GM12878 (cell line): ENCODE measurements at regions not wholly inside any gene's neighbourhood (a gene's known extent, or its start where the extent isn't known, plus 50 kb on each side); places are given as distances from the start of the nearest gene placed in this dataset.
A peak's percentile ranks its signal among the peaks of the same experiment; 100 is the strongest.

ENCODE experiments used
- ATAC-seq: fragments of 200-7000 bp; cut with Tn5 transposase; 3 replicates; pipeline ENCODE4 v1.9.1; 2020; ENCODE audit warnings: mild to moderate bottlenecking, moderate library complexity
- BruUV-seq: library from RNA; stranded (reverse); fragments of 400-500 nt; replicated peaks from 2 replicates; lab custom pipeline; 2021; lab: Mats Ljungman, UMichigan
- CTCF ChIA-PET: fragments of 300-600 bp; sonication (Branson Sonifier 250); formaldehyde crosslinking; extraction: SDS; loops from one replicate; lab custom pipeline; 2021; ENCODE audit warnings: inconsistent platforms; lab: Yijun Ruan, JAX
- POLR2A ChIA-PET: fragments of 350-600 bp; formaldehyde crosslinking; extraction: SDS; loops from one replicate; lab custom pipeline; 2021; ENCODE audit warnings: inconsistent platforms; lab: Charles Lee
- RAD21 ChIA-PET: fragments of 300-600 bp; sonication (Branson Sonifier 250); formaldehyde crosslinking; loops from one replicate; lab custom pipeline; 2023; ENCODE audit warnings: antibody characterized with exemption; ENCODE audit not compliant: unreplicated experiment; lab: Charles Lee
- SMC1A ChIA-PET: fragments of 300-600 bp; sonication (Branson Sonifier 250); formaldehyde crosslinking; loops from one replicate; lab custom pipeline; 2023; ENCODE audit not compliant: unreplicated experiment, uncharacterized antibody; lab: Charles Lee
- DNase-seq: peaks from one replicate; pipeline ENCODE4 v3.0.0-alpha.2; 2011; ENCODE audit warnings: low read depth, low spot score
- FAIRE-seq: peaks from 3 replicates; lab custom pipeline; 2011; peaks lifted over from hg19 to GRCh38; lab: Jason Lieb, UNC
- H2AFZ ChIP-seq: 2 replicates; pipeline ENCODE4 v1.6.0; 2011; ENCODE audit warnings: low read depth, low read length, control low read depth; ENCODE audit not compliant: control insufficient read depth
- H3K27ac ChIP-seq: 2 replicates; pipeline ENCODE4 v1.5.1; 2011; ENCODE audit warnings: control low read depth; ENCODE audit not compliant: control insufficient read depth, insufficient read depth
- H3K27me3 ChIP-seq, 2 experiments: replicated peaks in 1 of 2; 2 replicates each; pipeline versions ENCODE4 v1.6.0 to v1.6.1; 2011; ENCODE audit warnings: low read length in 1 of 2; ENCODE audit not compliant: control insufficient read depth in 2 of 2, insufficient read depth in 2 of 2
- H3K36me3 ChIP-seq, 2 experiments: 2 replicates each; pipeline ENCODE4 v1.5.1; 2011; ENCODE audit warnings: low read length in 1 of 2; ENCODE audit not compliant: control insufficient read depth in 2 of 2, insufficient read depth in 2 of 2
- H3K4me1 ChIP-seq: 2 replicates; pipeline ENCODE4 v1.6.1; 2011; ENCODE audit warnings: mild to moderate bottlenecking, low read length, moderate library complexity, mixed read lengths; ENCODE audit not compliant: control insufficient read depth, insufficient read depth
- H3K4me2 ChIP-seq: 2 replicates; pipeline ENCODE4 v1.6.0; 2011; ENCODE audit warnings: control low read depth; ENCODE audit not compliant: control insufficient read depth, insufficient read depth
- H3K4me3 ChIP-seq: fragments of 200-600 bp; sonication (generic); 2 replicates; pipeline ENCODE4 v1.5.1; 2016
- H3K79me2 ChIP-seq: 2 replicates; pipeline ENCODE4 v1.6.0; 2011; ENCODE audit warnings: low read length; ENCODE audit not compliant: control insufficient read depth, insufficient read depth
- H3K9ac ChIP-seq: 2 replicates; pipeline ENCODE4 v1.8.0; 2011; ENCODE audit warnings: low read length, control low read depth, mixed read lengths; ENCODE audit not compliant: control insufficient read depth, insufficient read depth
- H3K9me3 ChIP-seq: replicated peaks from 3 replicates; pipeline ENCODE4 v1.5.1; 2011; ENCODE audit warnings: mild to moderate bottlenecking, low read length; ENCODE audit not compliant: control insufficient read depth, insufficient read depth
- H4K20me1 ChIP-seq: 2 replicates; pipeline ENCODE4 v1.6.0; 2011; ENCODE audit not compliant: control insufficient read depth, insufficient read depth
- CTCF ChIP-seq, 3 experiments: IDR thresholded peaks in 2 of 3; conservative IDR thresholded peaks in 1 of 3; 2 replicates each; pipeline ENCODE4 v1.5.1; 2011; ENCODE audit warnings: low read depth in 3 of 3, low read length in 3 of 3, mild to moderate bottlenecking in 3 of 3, control low read depth in 2 of 3, moderate library complexity in 2 of 3, inconsistent platforms in 1 of 3, mixed read lengths in 1 of 3; ENCODE audit not compliant: control insufficient read depth in 2 of 3, insufficient read depth in 1 of 3; ENCODE audit errors: extremely low read depth in 1 of 3
- KDM1A ChIP-seq: fragments of 200-600 bp; sonication (generic); IDR thresholded peaks from 2 replicates; pipeline ENCODE4 v1.6.1; 2016; ENCODE audit warnings: borderline replicate concordance
- NFXL1 ChIP-seq: fragments of 450-650 bp; IDR thresholded peaks from 2 replicates; pipeline ENCODE4 v1.6.1; 2017; ENCODE audit warnings: antibody characterized with exemption, mild to moderate bottlenecking, borderline replicate concordance
- RAD21 ChIP-seq: IDR thresholded peaks from 2 replicates; pipeline ENCODE4 v1.6.1; 2011; ENCODE audit warnings: mild to moderate bottlenecking, low read depth, low read length, moderate library complexity; ENCODE audit not compliant: insufficient read depth
- SMAD1 ChIP-seq: fragments of 450-650 bp; IDR thresholded peaks from 2 replicates; pipeline ENCODE4 v1.6.1; 2018; ENCODE audit warnings: mild to moderate bottlenecking, low read depth; ENCODE audit not compliant: partially characterized antibody
- SMC3 ChIP-seq: IDR thresholded peaks from 2 replicates; pipeline ENCODE4 v1.6.1; 2011; ENCODE audit warnings: low read length, improper control_type of control experiment, borderline replicate concordance
- WRNIP1 ChIP-seq: IDR thresholded peaks from 2 replicates; pipeline ENCODE4 v1.6.1; 2011; ENCODE audit warnings: low read depth, low read length, improper control_type of control experiment, borderline replicate concordance
- WGBS: methylation state at CpG from one replicate; pipeline ENCODE4 v1.1.6; 2016; ENCODE audit warnings: low lambda C conversion rate; ENCODE audit not compliant: insufficient replicate concordance, insufficient coverage; ENCODE audit errors: missing lambda C conversion rate; 5-methylcytosine and 5-hydroxymethylcytosine counted together
- in situ Hi-C: fragments of 300-500 bp; cut with MboI; formaldehyde crosslinking; loops from 9 replicates; pipeline ENCODE4 v1.14.3; 2018; ENCODE audit warnings: mixed read lengths
- intact Hi-C: fragments of 100-400 bp; cut with micrococcal nuclease; formaldehyde crosslinking; loops from one replicate; pipeline ENCODE4 v1.14.2; 2022; ENCODE audit not compliant: unreplicated experiment
- TF ChIP-seq, protein P1 (sequence below): fragments of 150-350 bp; IDR thresholded peaks from 2 replicates; pipeline ENCODE4 v1.6.1; 2016; ENCODE audit warnings: low read depth, low read length
- TF ChIP-seq, protein P2 (sequence below): IDR thresholded peaks from 2 replicates; pipeline ENCODE4 v1.6.1; 2011; ENCODE audit warnings: borderline replicate concordance, low read depth, mild to moderate bottlenecking, moderate library complexity, low read length; ENCODE audit not compliant: insufficient read depth, poor library complexity, severe bottlenecking

DNA sequence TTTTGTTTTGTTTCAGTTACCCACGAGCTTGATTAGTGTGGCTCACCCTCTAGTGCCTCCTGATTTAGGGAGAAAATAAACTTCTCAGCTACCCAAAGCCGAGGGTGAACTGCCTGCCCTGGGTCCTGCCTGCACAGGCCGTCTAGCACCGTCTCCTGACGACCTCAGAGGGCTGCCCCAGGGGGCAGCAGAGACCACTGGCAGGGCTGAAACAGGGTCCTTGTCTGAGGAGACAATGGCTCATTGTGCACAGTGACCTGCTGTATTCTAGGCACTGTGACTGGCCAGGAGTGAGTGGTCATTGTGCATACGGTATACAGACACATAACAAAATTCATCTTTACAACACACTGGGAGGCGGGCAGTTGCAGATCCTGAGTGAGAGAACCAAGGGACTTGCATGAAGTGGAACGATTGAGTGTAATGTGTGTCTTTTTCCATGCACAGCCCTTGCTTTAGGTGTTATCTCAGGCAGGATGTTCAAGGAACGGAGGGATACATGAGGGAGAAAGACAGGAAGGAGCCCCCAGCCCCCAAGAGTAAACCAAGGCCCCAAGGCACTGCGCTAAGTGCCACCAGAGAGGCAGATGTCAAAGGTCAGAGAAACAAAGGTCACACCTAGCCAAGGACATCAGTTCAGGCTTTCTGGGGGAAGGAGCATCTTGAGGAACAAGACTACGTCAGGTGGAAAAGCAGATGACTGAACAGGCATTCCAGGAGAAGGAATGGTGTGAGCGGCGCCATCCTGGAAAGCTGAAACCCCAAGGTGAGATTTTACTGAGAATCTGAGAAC is 421.3 kb downstream of the LPIN1 start:
- RAD21 ChIA-PET: no interaction called here
- H3K27ac ChIP-seq: no peak overlapping the region
- in situ Hi-C loops: no loop called here
- H3K27me3 ChIP-seq: no peaks in the 10 kb centered on the region
- no peaks in the 10 kb centered on the region for H4K20me1 ChIP-seq
- H3K9me3 ChIP-seq: no peaks in the 10 kb centered on the region
- H3K4me3 ChIP-seq: no peak overlapping the region
- CTCF ChIA-PET: interaction anchor here (0.8 to 1.5 kb wide), 3 partner anchors 159 to 549 kb away, joined by 3 to 7 read pairs (median 5); partner anchors contain the start of gene TRIB2
- ATAC-seq (no peak), DNase-seq (no peak), FAIRE-seq (no peak)
- SMC1A ChIA-PET: interaction anchor here (1.1 to 2.2 kb wide), 2 partner anchors 9 to 13 kb away, joined by 3 to 9 read pairs; no protein-coding TSS in a partner anchor
- POLR2A ChIA-PET: no interaction called here
- WGBS: 79% methylated on average over 13 of the region's 13 CpGs
- H3K4me1 ChIP-seq: no peaks in the 10 kb centered on the region
- no peak overlapping the region for H3K4me2 ChIP-seq
- H3K79me2 ChIP-seq: no peaks in the 10 kb centered on the region
- no TSS peak for BruUV-seq
- H3K36me3 ChIP-seq: no peaks in the 10 kb centered on the region; a peak in 2 of 4 replicates
- no peak overlapping the region for H2AFZ ChIP-seq
- TF ChIP-seq KDM1A (no peak), WRNIP1 (no peak), SMC3 (peak; percentile 9; the same call in 1 of the 2 replicates), CTCF (IDR thresholded peaks at IDR 0.05 in 2 of 3, conservative IDR thresholded peaks at IDR 0.05 in 1 of 3; ENCODE audit: control insufficient read depth in 2 of 3, extremely low read depth in 1 of 3, insufficient read depth in 1 of 3, low read depth in 3 of 3, low read length in 3 of 3) (peak; percentile 18 to 28 (median 22); a peak in 2 of 6 replicates), SMAD1 (no peak), RAD21 (peak; percentile 52; the same call in 1 of the 2 replicates), NFXL1 (no peak)
- TF ChIP-seq, protein P1, sequence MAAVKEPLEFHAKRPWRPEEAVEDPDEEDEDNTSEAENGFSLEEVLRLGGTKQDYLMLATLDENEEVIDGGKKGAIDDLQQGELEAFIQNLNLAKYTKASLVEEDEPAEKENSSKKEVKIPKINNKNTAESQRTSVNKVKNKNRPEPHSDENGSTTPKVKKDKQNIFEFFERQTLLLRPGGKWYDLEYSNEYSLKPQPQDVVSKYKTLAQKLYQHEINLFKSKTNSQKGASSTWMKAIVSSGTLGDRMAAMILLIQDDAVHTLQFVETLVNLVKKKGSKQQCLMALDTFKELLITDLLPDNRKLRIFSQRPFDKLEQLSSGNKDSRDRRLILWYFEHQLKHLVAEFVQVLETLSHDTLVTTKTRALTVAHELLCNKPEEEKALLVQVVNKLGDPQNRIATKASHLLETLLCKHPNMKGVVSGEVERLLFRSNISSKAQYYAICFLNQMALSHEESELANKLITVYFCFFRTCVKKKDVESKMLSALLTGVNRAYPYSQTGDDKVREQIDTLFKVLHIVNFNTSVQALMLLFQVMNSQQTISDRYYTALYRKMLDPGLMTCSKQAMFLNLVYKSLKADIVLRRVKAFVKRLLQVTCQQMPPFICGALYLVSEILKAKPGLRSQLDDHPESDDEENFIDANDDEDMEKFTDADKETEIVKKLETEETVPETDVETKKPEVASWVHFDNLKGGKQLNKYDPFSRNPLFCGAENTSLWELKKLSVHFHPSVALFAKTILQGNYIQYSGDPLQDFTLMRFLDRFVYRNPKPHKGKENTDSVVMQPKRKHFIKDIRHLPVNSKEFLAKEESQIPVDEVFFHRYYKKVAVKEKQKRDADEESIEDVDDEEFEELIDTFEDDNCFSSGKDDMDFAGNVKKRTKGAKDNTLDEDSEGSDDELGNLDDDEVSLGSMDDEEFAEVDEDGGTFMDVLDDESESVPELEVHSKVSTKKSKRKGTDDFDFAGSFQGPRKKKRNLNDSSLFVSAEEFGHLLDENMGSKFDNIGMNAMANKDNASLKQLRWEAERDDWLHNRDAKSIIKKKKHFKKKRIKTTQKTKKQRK: no peak
- TF ChIP-seq, protein P2, sequence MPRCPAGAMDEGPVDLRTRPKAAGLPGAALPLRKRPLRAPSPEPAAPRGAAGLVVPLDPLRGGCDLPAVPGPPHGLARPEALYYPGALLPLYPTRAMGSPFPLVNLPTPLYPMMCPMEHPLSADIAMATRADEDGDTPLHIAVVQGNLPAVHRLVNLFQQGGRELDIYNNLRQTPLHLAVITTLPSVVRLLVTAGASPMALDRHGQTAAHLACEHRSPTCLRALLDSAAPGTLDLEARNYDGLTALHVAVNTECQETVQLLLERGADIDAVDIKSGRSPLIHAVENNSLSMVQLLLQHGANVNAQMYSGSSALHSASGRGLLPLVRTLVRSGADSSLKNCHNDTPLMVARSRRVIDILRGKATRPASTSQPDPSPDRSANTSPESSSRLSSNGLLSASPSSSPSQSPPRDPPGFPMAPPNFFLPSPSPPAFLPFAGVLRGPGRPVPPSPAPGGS: no peak
- intact Hi-C loops: no loop called here
- no peak overlapping the region for H3K9ac ChIP-seq
